NCI-H2196 (cell line): ENCODE measurements at regions not wholly inside any gene's neighbourhood (a gene's known extent, or its start where the extent isn't known, plus 50 kb on each side); places are given as distances from the start of the nearest gene placed in this dataset.

Experiments used
- DNase-seq: peaks from one replicate; lab custom pipeline; 2025; ENCODE audit not compliant: unreplicated experiment; lab: John Stamatoyannopoulos, UW

GRCh38 chrX:13110433-13111324 lies 66.3 kb upstream of the FAM9C start:
- peak; percentile 2 for DNase-seq

- no peak for DNase-seq
Observed at GRCh38 chrX:13109817-13110216, 65.4 kb upstream of the FAM9C start.

- no peak for DNase-seq
Observed at GRCh38 chrX:13103914-13104274, 59.5 kb upstream of the FAM9C start.

GRCh38 chrX:13103188-13103913 lies 58.9 kb upstream of the FAM9C start:
- DNase-seq, result no peak

- DNase-seq, result no peak
Observed at GRCh38 chrX:13102636-13103035, 58.2 kb upstream of the FAM9C start.

GRCh38 chrX:13101441-13102139 lies 57.2 kb upstream of the FAM9C start:
- DNase-seq, result no peak

GRCh38 chrX:13099121-13099520 lies 54.7 kb upstream of the FAM9C start:
- no peak for DNase-seq

- no peak for DNase-seq
Observed at GRCh38 chrX:13096728-13097127, 52.3 kb upstream of the FAM9C start.

GRCh38 chrX:13094828-13095341 lies 50.5 kb upstream of the FAM9C start:
- DNase-seq, result no peak

- DNase-seq, result no peak
Observed at GRCh38 chrX:13094374-13094773, 50.0 kb upstream of the FAM9C start.
